ENCODE measurements at regions not wholly inside any gene's neighbourhood (a gene's known extent, or its start where the extent isn't known, plus 50 kb on each side); places are given as distances from the start of the nearest gene placed in this dataset.
A peak's percentile ranks its signal among the peaks of the same experiment; 100 is the strongest.

DNA sequence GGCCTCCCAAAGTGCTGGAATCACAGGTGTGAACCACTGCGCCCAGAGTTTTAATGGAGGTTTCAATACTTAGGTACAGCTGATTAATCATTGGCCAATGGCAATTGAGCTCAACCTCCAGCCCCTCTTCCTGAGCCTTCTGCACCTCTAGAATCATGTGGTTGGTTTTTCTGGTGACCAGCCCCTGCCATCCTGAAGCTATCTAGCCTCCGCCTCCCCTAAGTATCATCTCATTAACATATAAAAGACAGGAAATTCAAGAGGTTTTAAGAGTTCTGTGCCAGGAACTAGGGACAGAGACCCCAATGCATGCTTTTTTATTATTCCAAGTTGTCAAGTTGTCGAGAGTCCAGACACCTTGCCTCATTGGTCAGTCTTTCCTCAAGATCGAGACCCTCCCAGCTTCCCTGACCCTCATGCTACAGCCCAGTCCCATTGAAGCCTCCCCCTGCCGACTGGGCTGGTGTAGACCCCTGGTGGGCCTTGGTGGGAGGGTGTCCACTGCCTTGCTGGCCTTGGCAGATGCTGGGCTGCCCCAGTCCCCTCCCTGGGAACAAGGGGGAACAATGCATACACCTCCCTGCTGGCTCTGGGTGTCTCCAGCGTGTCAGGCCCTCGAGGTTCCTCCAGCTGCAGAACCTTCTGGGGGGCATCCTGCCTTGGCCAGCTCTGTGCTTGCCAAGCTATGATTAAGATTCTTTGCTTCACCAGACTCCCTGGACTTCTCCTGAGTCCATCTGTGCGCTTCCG, 148.0 kb downstream of the CTTN start:
- Histone ChIP-seq H2AFZ (no peak overlapping the region), H3K4me3 (no peak overlapping the region), H3K9me2 (ENCODE audit: insufficient read depth) (no peaks in the 10 kb centered on the region), H3F3A (ENCODE audit: insufficient read depth, low read depth) (no peaks in the 10 kb centered on the region), H3K4me2 (no peak overlapping the region), H3K36me3 (ENCODE audit: low read depth) (no peaks in the 10 kb centered on the region), H3K27me3 (ENCODE audit: insufficient read depth, low read depth) (no peaks in the 10 kb centered on the region), H3K9me3 (ENCODE audit: insufficient read depth, low read depth) (no peaks in the 10 kb centered on the region), H3K4me1 (replicated peaks; ENCODE audit: insufficient read depth) (no peaks in the 10 kb centered on the region), H3K27ac (no peak overlapping the region), H4K20me1 (ENCODE audit: insufficient read depth) (peaks cover 23% of the 10 kb centered on the region; the same call in 1 of the 2 replicates), H3K79me2 (ENCODE audit: low read depth) (no peaks in the 10 kb centered on the region)
- intact Hi-C loops (cut with micrococcal nuclease; ENCODE audit: unreplicated experiment): no loop called here
- ChIA-PET CTCF (no interaction called here), POLR2A (ENCODE audit: unreplicated experiment) (interaction anchor here (0.6 kb wide), 1 partner anchor 15 kb away, joined by 3 read pairs; no protein-coding TSS in a partner anchor)
- no peak for DNase-seq
- no TSS peak for BruUV-seq (replicated peaks)
- TF ChIP-seq EZH2 (IDR thresholded peaks at IDR 0.05; ENCODE audit: low read depth): no peak
- TF ChIP-seq, protein P1, sequence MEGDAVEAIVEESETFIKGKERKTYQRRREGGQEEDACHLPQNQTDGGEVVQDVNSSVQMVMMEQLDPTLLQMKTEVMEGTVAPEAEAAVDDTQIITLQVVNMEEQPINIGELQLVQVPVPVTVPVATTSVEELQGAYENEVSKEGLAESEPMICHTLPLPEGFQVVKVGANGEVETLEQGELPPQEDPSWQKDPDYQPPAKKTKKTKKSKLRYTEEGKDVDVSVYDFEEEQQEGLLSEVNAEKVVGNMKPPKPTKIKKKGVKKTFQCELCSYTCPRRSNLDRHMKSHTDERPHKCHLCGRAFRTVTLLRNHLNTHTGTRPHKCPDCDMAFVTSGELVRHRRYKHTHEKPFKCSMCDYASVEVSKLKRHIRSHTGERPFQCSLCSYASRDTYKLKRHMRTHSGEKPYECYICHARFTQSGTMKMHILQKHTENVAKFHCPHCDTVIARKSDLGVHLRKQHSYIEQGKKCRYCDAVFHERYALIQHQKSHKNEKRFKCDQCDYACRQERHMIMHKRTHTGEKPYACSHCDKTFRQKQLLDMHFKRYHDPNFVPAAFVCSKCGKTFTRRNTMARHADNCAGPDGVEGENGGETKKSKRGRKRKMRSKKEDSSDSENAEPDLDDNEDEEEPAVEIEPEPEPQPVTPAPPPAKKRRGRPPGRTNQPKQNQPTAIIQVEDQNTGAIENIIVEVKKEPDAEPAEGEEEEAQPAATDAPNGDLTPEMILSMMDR (conservative IDR thresholded peaks at IDR 0.05): no peak

DNA sequence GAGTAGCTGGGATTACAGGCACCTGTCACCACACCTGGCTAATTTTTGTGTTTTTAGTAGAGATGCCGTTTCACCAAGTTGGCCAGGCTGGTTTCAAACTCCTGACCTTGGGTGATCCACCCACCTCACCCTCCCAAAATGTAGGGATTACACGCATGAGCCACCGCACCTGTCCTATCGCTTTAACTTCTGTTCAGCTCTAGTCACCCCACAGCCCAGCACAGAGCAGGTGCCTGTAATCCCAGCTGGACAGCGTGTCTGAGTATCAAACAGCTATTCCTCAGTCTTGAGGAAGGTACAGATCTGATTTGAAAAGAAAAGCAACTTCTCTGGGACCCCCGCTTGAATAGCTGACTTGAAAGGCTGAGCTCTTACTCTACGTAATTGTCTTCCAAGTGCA, 149.1 kb downstream of the CTTN start:
- Histone ChIP-seq H3K27me3 (ENCODE audit: insufficient read depth, low read depth) (no peaks in the 10 kb centered on the region), H3K4me1 (replicated peaks; ENCODE audit: insufficient read depth) (no peaks in the 10 kb centered on the region), H3F3A (ENCODE audit: insufficient read depth, low read depth) (no peaks in the 10 kb centered on the region), H3K4me2 (no peak overlapping the region), H3K36me3 (ENCODE audit: low read depth) (no peaks in the 10 kb centered on the region), H3K79me2 (ENCODE audit: low read depth) (no peaks in the 10 kb centered on the region), H2AFZ (no peak overlapping the region), H3K9me3 (ENCODE audit: insufficient read depth, low read depth) (no peaks in the 10 kb centered on the region), H4K20me1 (ENCODE audit: insufficient read depth) (peaks cover 23% of the 10 kb centered on the region; the same call in 1 of the 2 replicates), H3K9me2 (ENCODE audit: insufficient read depth) (no peaks in the 10 kb centered on the region), H3K4me3 (no peak overlapping the region), H3K27ac (no peak overlapping the region)
- POLR2A ChIA-PET (ENCODE audit: unreplicated experiment): interaction anchor here (0.7 kb wide), 1 partner anchor 65 kb away, joined by 4 read pairs; no protein-coding TSS in a partner anchor
- DNase-seq: peak in 1 of 2 experiments; percentile 21
- CTCF ChIA-PET: no interaction called here
- no TSS peak for BruUV-seq (replicated peaks)
- intact Hi-C loops (cut with micrococcal nuclease; ENCODE audit: unreplicated experiment): no loop called here
- no peak for TF ChIP-seq EZH2 (IDR thresholded peaks at IDR 0.05; ENCODE audit: low read depth)
- TF ChIP-seq, protein P1 (conservative IDR thresholded peaks at IDR 0.05): no peak

DNA sequence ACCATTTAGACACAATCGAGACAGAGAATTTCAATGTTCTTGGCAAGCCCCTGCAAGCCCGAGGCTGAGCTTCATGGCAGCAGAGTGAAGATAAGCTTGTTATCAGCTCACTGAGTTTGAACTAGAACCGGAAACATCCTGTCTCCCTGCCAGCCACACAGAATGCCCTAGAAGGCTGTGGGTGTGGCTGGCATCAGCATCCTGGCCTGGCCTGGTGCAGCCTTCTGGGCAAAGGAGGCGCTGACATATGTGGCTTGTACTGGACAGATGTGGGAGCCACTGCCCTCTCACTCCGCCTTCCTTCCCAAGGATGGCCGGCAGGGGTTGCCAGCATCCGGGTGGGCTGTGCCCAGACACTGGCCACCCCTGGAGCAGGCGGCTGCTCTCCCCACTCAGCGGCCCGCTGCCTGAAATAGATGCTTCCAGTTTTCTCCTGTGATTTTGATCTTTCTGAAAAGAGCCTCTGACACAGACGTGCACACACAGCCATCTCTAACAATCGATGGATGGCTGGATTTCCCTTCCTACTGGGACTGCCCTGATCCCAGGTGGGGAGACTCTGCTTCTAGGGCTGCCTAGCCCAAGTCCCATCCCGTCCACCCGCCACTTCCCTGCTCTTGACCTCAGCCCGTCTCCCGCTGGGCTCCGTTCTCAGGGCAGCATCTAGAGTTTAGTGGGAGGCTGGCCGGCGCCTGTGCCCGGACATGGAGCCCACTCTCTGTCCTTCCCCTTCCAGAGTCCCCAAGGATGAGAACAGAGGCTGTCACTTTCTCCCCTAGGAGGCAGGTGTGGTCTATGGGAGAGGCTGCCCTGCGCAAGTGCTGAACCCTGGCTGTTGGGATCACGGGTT, 149.7 kb downstream of the CTTN start:
- TF ChIP-seq, protein P1 (conservative IDR thresholded peaks at IDR 0.05): no peak
- no peak for TF ChIP-seq EZH2 (IDR thresholded peaks at IDR 0.05; ENCODE audit: low read depth)
- Histone ChIP-seq H3K4me2 (no peak overlapping the region), H2AFZ (no peak overlapping the region), H3K4me1 (replicated peaks; ENCODE audit: insufficient read depth) (no peaks in the 10 kb centered on the region), H3K27ac (no peak overlapping the region), H3F3A (ENCODE audit: insufficient read depth, low read depth) (no peaks in the 10 kb centered on the region), H3K27me3 (ENCODE audit: insufficient read depth, low read depth) (no peaks in the 10 kb centered on the region), H4K20me1 (ENCODE audit: insufficient read depth) (peaks cover 23% of the 10 kb centered on the region; the same call in 1 of the 2 replicates), H3K9me2 (ENCODE audit: insufficient read depth) (no peaks in the 10 kb centered on the region), H3K79me2 (ENCODE audit: low read depth) (no peaks in the 10 kb centered on the region), H3K4me3 (no peak overlapping the region), H3K9me3 (ENCODE audit: insufficient read depth, low read depth) (no peaks in the 10 kb centered on the region), H3K36me3 (ENCODE audit: low read depth) (no peaks in the 10 kb centered on the region)
- no TSS peak for BruUV-seq (replicated peaks)
- intact Hi-C loops (cut with micrococcal nuclease; ENCODE audit: unreplicated experiment): no loop called here
- ChIA-PET POLR2A (ENCODE audit: unreplicated experiment) (interaction anchor here (0.7 kb wide), 1 partner anchor 65 kb away, joined by 4 read pairs; no protein-coding TSS in a partner anchor), CTCF (interaction anchor here (0.5 kb wide), 1 partner anchor 55 kb away, joined by 9 read pairs; no protein-coding TSS in a partner anchor)
- no peak for DNase-seq
